Heart left ventricle (tissue), 13 donors: ENCODE measurements at regions not wholly inside any gene's neighbourhood (a gene's known extent, or its start where the extent isn't known, plus 50 kb on each side); places are given as distances from the start of the nearest gene placed in this dataset.

Experiments used
- CTCF ChIP-seq, 12 donors: fragments of 200-600 bp; sonication (generic) in 4 of 12; IDR thresholded peaks; one replicate each; pipeline versions ENCODE4 v1.5.0 to v1.8.0; 2018 to 2022; ENCODE audit warnings: antibody characterized with exemption in 12 of 12, mild to moderate bottlenecking in 5 of 12
- POLR2A ChIP-seq, 2 donors: fragments of 450-650 bp; IDR thresholded peaks; one replicate each; pipeline ENCODE4 v1.6.1; 2017; ENCODE audit warnings: antibody characterized with exemption in 2 of 2, mild to moderate bottlenecking in 2 of 2, moderate library complexity in 2 of 2
- donor health status: ischemic (EF 13 %, LVEDD 7.1; RV severe dilation, severe dysfunction).
- donor health status: DM: no; HTN: yes; CAD: no.
- donor health status: DM: no; HTN: no; CAD: no.
- donor health status: ischemic (EF 25% LVEDD 6.9; RV normal size, moderate dysfunction).
- donor health status: ischemic (EF 25% LVEDD 5.7; RV mildly dilated, moderate dysfunction).
- donor health status: ischemic (EF 35%, LVEDD 5.7; RV mildly dilated, moderate dysfunction).
- donor health status: nonischemic (EF 11% LVEDD 7.7; RV severe dilation, severe dysfunction).
- donor health status: DM: yes; HTN: yes; CAD: no.
- donor health status: PGD.
- donor health status: ischemic (EF 29% LVEDD 5.4; RV normal size, mild dysfunction).
- donor health status: nonischemic (EF 23%, LVEDD 6.1; RV moderate dilation, normal function).

- TF ChIP-seq CTCF (IDR thresholded peaks at IDR 0.05), result no peak
- TF ChIP-seq POLR2A (IDR thresholded peaks at IDR 0.05), result no peak
Measured at GRCh38 chr11:109708184-109708583, 286.2 kb downstream of the C11orf87 start.
